Stomach (tissue), 8 donors: ENCODE measurements at regions not wholly inside any gene's neighbourhood (a gene's known extent, or its start where the extent isn't known, plus 50 kb on each side); places are given as distances from the start of the nearest gene placed in this dataset.

Experiments used
- DNase-seq, 2 donors: peaks; one replicate each; pipeline versions ENCODE4 v3.0.0 to v3.0.0-alpha.2; 2013 to 2019
- H3K27ac ChIP-seq, 5 donors: fragments of 200-600 bp in 4 of 5; sonication (generic) in 4 of 5; one replicate each; pipeline ENCODE4 v1.5.1; 2013 to 2019; ENCODE audit warnings: mild to moderate bottlenecking in 1 of 5, moderate library complexity in 1 of 5
- H3K27me3 ChIP-seq, 3 donors: fragments of 200-600 bp; sonication (generic); one replicate each; pipeline ENCODE4 v1.5.1; 2017 to 2019; ENCODE audit warnings: mixed run types in 1 of 3
- H3K36me3 ChIP-seq, 4 donors: fragments of 200-600 bp; sonication (generic); 1 replicate in 3 of 4; 2 replicates in 1 of 4; pipeline ENCODE4 v1.5.1; 2016 to 2019
- H3K4me1 ChIP-seq, 4 donors: fragments of 200-600 bp; sonication (generic); one replicate each; pipeline ENCODE4 v1.5.1; 2016 to 2019
- H3K4me3 ChIP-seq, 4 donors: fragments of 200-600 bp; sonication (generic) in 3 of 4; one replicate each; pipeline ENCODE4 v1.5.1; 2016 to 2019; ENCODE audit warnings: mild to moderate bottlenecking in 1 of 4
- H3K9me3 ChIP-seq, 4 donors: fragments of 200-600 bp; sonication (generic); one replicate each; pipeline ENCODE4 v1.5.1; 2016 to 2019
- EP300 ChIP-seq: sonication (generic); formaldehyde crosslinking; IDR thresholded peaks from one replicate; pipeline ENCODE4 v1.6.1; 2017; ENCODE audit warnings: antibody characterized with exemption
- POLR2A ChIP-seq, 4 donors: fragments of 450-650 bp; IDR thresholded peaks; one replicate each; pipeline ENCODE4 v1.6.1; 2016; ENCODE audit warnings: antibody characterized with exemption in 4 of 4, control low read depth in 2 of 4, mild to moderate bottlenecking in 1 of 4, moderate library complexity in 1 of 4
- POLR2AphosphoS5 ChIP-seq, 3 donors: sonication (generic); formaldehyde crosslinking; IDR thresholded peaks; one replicate each; pipeline ENCODE4 v1.6.1; 2016; ENCODE audit warnings: antibody characterized with exemption in 3 of 3
- WGBS, 5 donors: extraction: QIAGEN DNeasy Blood & Tissue Kit in 3 of 5; methylation state at CpG; one replicate each; pipeline versions ENCODE4 v1.1.5 to v1.1.7; 2013 to 2018; 5-methylcytosine and 5-hydroxymethylcytosine counted together
- intact Hi-C: fragments of 100-400 bp; cut with DNase I; formaldehyde crosslinking; loops from one replicate; pipeline ENCODE4 v1.15.1; 2023; ENCODE audit warnings: low total_unique reads
- TF ChIP-seq, protein P1 (sequence below), 7 experiments: fragments of 450-650 bp in 4 of 7; fragments of 200-600 bp in 3 of 7; sonication (generic) in 3 of 7; IDR thresholded peaks; one replicate each; pipeline ENCODE4 v1.5.1; 2016 to 2019; ENCODE audit warnings: antibody characterized with exemption in 7 of 7, control low read depth in 2 of 7, mild to moderate bottlenecking in 1 of 7
- donor health status: healthy with polysubstance abuse.
- donor health status: Bipolar disorder and iron deficiency.
- donor health status: healthy.

DNA sequence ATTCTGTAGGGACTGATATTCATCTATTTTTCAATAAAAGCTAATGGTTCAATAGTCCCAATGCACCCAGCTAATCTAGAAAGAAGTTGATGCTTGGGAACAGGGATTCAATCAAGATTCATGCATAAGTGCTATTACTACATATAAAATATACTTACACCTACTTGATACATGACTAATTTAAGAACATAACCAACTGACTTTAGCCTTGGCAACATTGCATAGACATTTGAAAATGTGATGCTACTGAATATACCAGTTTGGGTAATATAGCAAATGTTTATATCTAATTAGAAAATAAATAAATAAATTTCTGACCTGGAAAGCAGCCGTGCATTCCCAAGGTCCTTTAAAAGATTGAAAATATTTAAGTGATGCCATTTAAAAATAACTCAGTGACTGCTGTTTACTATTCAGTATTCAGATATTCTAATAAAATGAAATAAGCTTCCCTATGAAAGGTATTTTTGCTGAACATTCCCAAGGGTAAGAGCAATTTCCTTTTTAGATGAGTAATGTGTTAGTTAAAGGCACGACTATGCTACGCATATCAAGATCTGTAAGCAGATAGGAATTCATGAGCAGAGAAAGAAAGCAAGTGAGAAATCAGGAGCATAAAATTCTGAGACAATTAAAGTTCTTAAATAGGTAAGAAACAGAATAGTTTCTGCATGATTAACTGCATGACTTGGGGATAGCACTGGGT lies 160.6 kb upstream of the SYT1 start:
- no peak for TF ChIP-seq POLR2A (IDR thresholded peaks at IDR 0.05)
- no peak for TF ChIP-seq POLR2AphosphoS5 (IDR thresholded peaks at IDR 0.05)
- TF ChIP-seq, protein P1, sequence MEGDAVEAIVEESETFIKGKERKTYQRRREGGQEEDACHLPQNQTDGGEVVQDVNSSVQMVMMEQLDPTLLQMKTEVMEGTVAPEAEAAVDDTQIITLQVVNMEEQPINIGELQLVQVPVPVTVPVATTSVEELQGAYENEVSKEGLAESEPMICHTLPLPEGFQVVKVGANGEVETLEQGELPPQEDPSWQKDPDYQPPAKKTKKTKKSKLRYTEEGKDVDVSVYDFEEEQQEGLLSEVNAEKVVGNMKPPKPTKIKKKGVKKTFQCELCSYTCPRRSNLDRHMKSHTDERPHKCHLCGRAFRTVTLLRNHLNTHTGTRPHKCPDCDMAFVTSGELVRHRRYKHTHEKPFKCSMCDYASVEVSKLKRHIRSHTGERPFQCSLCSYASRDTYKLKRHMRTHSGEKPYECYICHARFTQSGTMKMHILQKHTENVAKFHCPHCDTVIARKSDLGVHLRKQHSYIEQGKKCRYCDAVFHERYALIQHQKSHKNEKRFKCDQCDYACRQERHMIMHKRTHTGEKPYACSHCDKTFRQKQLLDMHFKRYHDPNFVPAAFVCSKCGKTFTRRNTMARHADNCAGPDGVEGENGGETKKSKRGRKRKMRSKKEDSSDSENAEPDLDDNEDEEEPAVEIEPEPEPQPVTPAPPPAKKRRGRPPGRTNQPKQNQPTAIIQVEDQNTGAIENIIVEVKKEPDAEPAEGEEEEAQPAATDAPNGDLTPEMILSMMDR (IDR thresholded peaks at IDR 0.05): no peak
- no peak for TF ChIP-seq EP300
- Histone ChIP-seq H3K4me3 (no peak overlapping the region), H3K4me1 (no peaks in the 10 kb centered on the region), H3K27ac (no peak overlapping the region), H3K9me3 (no peaks in the 10 kb centered on the region), H3K36me3 (no peaks in the 10 kb centered on the region), H3K27me3 (no peaks in the 10 kb centered on the region)
- intact Hi-C loops: no loop called here
- DNase-seq: no peak
- 54 to 71% (median 68%) methylated on average over 3 of the region's 3 CpGs for WGBS, 5 donors

DNA sequence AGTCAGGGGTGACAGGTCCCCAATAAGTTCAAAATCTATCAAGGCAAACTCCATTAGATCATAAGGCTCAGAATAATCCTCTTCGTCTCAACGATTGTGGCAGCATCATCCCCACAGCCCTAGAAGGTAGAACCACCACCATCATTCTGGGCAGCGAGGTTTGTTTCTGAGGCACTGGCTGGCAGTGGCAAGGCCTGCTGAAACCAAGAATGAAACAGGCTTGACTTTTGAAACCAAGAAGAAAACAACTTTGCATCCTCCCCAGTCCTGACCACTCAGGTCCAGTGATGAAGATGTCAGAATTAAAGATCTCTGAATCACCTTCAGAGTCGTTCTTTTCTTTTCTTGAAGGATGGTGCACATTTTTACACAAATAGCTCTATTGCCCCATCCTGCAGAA lies 152.6 kb upstream of the SYT1 start:
- Histone ChIP-seq H3K4me3 (no peak overlapping the region), H3K27me3 (no peaks in the 10 kb centered on the region), H3K9me3 (no peaks in the 10 kb centered on the region), H3K4me1 (no peaks in the 10 kb centered on the region), H3K27ac (no peak overlapping the region), H3K36me3 (no peaks in the 10 kb centered on the region)
- intact Hi-C loops: no loop called here
- TF ChIP-seq POLR2AphosphoS5 (IDR thresholded peaks at IDR 0.05) (no peak), EP300 (no peak), POLR2A (IDR thresholded peaks at IDR 0.05) (no peak)
- TF ChIP-seq, protein P1 (IDR thresholded peaks at IDR 0.05): no peak
- 84 to 92% (median 86%) methylated on average over 4 of the region's 4 CpGs for WGBS, 5 donors
- no peak for DNase-seq

DNA sequence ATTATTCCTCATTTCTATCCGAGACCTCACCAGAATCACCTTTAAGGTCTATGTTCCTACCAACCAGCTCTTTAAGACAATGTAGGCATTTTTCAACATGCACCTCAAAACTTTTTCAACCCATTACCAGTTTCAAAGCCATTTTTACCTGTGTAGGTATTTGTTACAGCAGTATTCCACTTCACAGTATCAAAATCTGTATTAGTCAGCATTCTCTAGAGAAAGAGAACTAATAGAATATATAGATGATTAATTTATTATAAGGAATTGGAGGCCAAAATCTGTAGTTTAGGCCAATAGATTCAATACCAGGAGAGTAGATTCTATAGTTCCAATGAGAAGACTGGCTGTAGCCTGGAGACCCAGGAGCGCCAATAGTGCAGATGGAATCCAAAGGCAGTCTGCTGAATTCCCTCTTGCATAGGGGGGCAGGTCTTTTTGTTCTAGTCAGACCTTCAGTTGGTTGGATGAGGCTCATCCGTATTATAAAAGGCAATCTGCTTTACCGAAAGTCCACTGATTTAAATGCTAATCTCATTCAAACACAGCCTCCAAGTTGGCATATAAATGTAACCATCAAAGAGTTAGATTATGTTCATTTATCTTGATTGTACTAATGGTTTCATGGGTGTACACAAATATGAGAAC lies 151.6 kb upstream of the SYT1 start:
- H3K4me1 ChIP-seq: no peaks in the 10 kb centered on the region
- DNase-seq: no peak
- no peak overlapping the region for H3K4me3 ChIP-seq
- WGBS, 5 donors: 82 to 88% (median 85%) methylated on average over 4 of the region's 4 CpGs
- H3K27ac ChIP-seq: no peak overlapping the region
- intact Hi-C loops: no loop called here
- H3K36me3 ChIP-seq: no peaks in the 10 kb centered on the region
- no peak for TF ChIP-seq POLR2A (IDR thresholded peaks at IDR 0.05)
- no peak for TF ChIP-seq POLR2AphosphoS5 (IDR thresholded peaks at IDR 0.05)
- TF ChIP-seq, protein P1 (IDR thresholded peaks at IDR 0.05): no peak
- TF ChIP-seq EP300: no peak
- H3K27me3 ChIP-seq: no peaks in the 10 kb centered on the region
- H3K9me3 ChIP-seq: no peaks in the 10 kb centered on the region

DNA sequence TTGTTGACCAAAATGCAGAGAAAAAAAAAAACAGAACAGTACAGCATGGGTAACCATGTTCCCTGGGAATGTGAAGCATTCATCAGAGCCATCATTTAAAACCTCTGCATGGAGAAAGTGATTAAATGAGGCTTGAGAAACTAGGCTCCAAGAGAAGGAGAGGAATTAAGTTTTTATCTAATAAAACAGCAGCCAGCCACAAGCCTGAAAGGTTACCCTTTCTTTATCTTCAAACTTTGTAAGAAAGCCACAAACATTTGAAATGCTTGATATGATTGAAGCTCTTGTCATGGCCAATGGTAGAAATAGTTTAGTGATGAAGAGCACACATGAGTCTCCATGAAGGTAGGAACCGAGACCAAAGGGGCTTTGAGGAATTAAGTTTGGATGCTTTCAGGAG lies 144.9 kb upstream of the SYT1 start:
- no peak overlapping the region for H3K4me3 ChIP-seq
- no peaks in the 10 kb centered on the region for H3K36me3 ChIP-seq
- 46 to 74% (median 54%) methylated on average over 1 of the region's 1 CpG for WGBS, 5 donors
- no peaks in the 10 kb centered on the region for H3K9me3 ChIP-seq
- no peak for DNase-seq
- no peak overlapping the region for H3K27ac ChIP-seq
- TF ChIP-seq, protein P1 (IDR thresholded peaks at IDR 0.05): no peak
- TF ChIP-seq EP300: no peak
- no peaks in the 10 kb centered on the region for H3K27me3 ChIP-seq
- intact Hi-C loops: no loop called here
- H3K4me1 ChIP-seq: no peaks in the 10 kb centered on the region
